ENCODE measurements at regions not wholly inside any gene's neighbourhood (a gene's known extent, or its start where the extent isn't known, plus 50 kb on each side); places are given as distances from the start of the nearest gene placed in this dataset.

DNA sequence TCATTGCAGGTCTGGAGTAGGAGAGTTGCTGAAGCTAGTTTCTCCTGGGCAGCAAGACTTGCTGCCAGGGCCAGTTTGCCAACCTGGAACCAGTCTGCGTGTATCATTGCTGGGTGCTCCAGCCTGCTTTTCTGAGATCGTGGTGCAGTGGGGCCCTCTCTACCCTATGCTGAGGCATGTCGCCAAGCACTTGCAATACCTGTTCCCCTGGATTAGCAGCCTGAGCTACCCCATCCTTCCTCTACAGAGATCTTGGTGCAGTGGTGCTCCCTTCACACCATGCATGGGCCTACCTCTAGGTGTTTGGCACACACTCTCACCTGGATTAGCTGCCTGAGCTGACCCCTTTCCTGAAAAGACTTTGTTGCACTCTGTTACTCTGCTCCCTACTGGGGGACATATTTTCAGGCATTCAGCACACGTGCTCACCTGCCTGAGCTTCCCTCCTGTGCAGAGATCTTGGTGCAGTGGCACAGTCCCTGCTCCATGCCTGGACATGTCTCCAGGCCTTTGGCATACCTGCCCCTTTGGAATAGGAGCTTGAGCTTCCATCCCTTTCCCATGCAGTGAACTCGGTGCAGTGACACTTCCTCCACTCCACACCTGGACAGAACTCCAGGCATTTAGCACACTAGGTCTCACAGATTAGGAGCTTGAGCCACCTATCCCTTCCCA lies 133.7 kb upstream of the CXCL13 start:
- no peak for TF ChIP-seq EZH2 (IDR thresholded peaks at IDR 0.05; ENCODE audit: low read depth)
- TF ChIP-seq, protein P1, sequence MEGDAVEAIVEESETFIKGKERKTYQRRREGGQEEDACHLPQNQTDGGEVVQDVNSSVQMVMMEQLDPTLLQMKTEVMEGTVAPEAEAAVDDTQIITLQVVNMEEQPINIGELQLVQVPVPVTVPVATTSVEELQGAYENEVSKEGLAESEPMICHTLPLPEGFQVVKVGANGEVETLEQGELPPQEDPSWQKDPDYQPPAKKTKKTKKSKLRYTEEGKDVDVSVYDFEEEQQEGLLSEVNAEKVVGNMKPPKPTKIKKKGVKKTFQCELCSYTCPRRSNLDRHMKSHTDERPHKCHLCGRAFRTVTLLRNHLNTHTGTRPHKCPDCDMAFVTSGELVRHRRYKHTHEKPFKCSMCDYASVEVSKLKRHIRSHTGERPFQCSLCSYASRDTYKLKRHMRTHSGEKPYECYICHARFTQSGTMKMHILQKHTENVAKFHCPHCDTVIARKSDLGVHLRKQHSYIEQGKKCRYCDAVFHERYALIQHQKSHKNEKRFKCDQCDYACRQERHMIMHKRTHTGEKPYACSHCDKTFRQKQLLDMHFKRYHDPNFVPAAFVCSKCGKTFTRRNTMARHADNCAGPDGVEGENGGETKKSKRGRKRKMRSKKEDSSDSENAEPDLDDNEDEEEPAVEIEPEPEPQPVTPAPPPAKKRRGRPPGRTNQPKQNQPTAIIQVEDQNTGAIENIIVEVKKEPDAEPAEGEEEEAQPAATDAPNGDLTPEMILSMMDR (conservative IDR thresholded peaks at IDR 0.05) = no peak

Measured in PC-9 (cell line).